CD4-positive, alpha-beta T cell (primary cell): ENCODE measurements at regions not wholly inside any gene's neighbourhood (a gene's known extent, or its start where the extent isn't known, plus 50 kb on each side); places are given as distances from the start of the nearest gene placed in this dataset.

Experiments
- ATAC-seq: fragments of 200-7000 bp; cut with Tn5 transposase; one replicate; pipeline ENCODE4 v1.10.0; 2022; ENCODE audit warnings: mild to moderate bottlenecking; ENCODE audit not compliant: poor library complexity
- CTCF ChIA-PET: fragments of 350-600 bp; sonication (Branson Sonifier 250); formaldehyde crosslinking; loops from one replicate; lab custom pipeline; 2021; ENCODE audit warnings: antibody characterized with exemption, inconsistent platforms; lab: Charles Lee
- POLR2A ChIA-PET: fragments of 350-600 bp; sonication (Branson Sonifier 250); formaldehyde crosslinking; loops from one replicate; lab custom pipeline; 2021; ENCODE audit warnings: antibody characterized with exemption, inconsistent platforms; lab: Charles Lee
- DNase-seq, 14 experiments: peaks; one replicate each; pipeline ENCODE4 v3.0.0-alpha.2; 2013 to 2020; ENCODE audit warnings: mixed read lengths in 2 of 14
- H3K27ac ChIP-seq, 2 donors: one replicate each; pipeline versions ENCODE4 v1.5.1 to v1.7.0; 2013; ENCODE audit warnings: low read length in 2 of 2, low read depth in 1 of 2, mild to moderate bottlenecking in 1 of 2
- H3K27me3 ChIP-seq, 2 experiments: 1 replicate in 1 of 2; 2 replicates in 1 of 2; pipeline versions ENCODE4 v1.6.1 to v1.7.0; 2013; ENCODE audit warnings: low read length in 2 of 2, control low read depth in 1 of 2, mild to moderate bottlenecking in 1 of 2, moderate library complexity in 1 of 2; ENCODE audit not compliant: insufficient read depth in 2 of 2, control insufficient read depth in 1 of 2
- H3K36me3 ChIP-seq: one replicate; pipeline ENCODE4 v1.6.1; 2013; ENCODE audit warnings: low read length, control low read depth; ENCODE audit not compliant: insufficient read depth
- H3K4me1 ChIP-seq: one replicate; pipeline ENCODE4 v1.6.1; 2013; ENCODE audit warnings: low read length, control low read depth; ENCODE audit not compliant: insufficient read depth
- H3K4me3 ChIP-seq: one replicate; pipeline ENCODE4 v1.5.1; 2013; ENCODE audit warnings: mild to moderate bottlenecking, low read length, moderate library complexity
- H3K9me3 ChIP-seq, 2 experiments: 1 replicate in 1 of 2; 2 replicates in 1 of 2; pipeline versions ENCODE4 v1.6.1 to v1.7.0; 2013; ENCODE audit warnings: low read length in 2 of 2, mild to moderate bottlenecking in 2 of 2, control low read depth in 1 of 2, moderate library complexity in 1 of 2; ENCODE audit not compliant: control insufficient read depth in 1 of 2, insufficient read depth in 1 of 2
- H3K27ac Mint-ChIP-seq: one replicate; pipeline ENCODE4 v1.8.0; 2020; ENCODE audit warnings: mixed read lengths
- H3K27me3 Mint-ChIP-seq: one replicate; pipeline ENCODE4 v1.8.0; 2021; ENCODE audit warnings: mixed read lengths
- H3K36me3 Mint-ChIP-seq: one replicate; pipeline ENCODE4 v1.8.0; 2021; ENCODE audit warnings: low read depth, mixed read lengths
- H3K4me1 Mint-ChIP-seq: one replicate; pipeline ENCODE4 v1.8.0; 2021; ENCODE audit warnings: low read depth, mixed read lengths
- H3K4me3 Mint-ChIP-seq: one replicate; pipeline ENCODE4 v1.8.0; 2020; ENCODE audit warnings: mild to moderate bottlenecking, mixed read lengths
- H3K9me3 Mint-ChIP-seq: one replicate; pipeline ENCODE4 v1.8.0; 2020; ENCODE audit warnings: mixed read lengths
- intact Hi-C, 2 experiments: fragments of 100-400 bp; cut with DNase I in 1 of 2; cut with micrococcal nuclease in 1 of 2; formaldehyde crosslinking; loops; one replicate each; pipeline versions ENCODE4 v1.15.1 to v1.9.0; 2023 to 2025; cut with DNase I, micrococcal nuclease
- TF ChIP-seq, protein P1 (sequence below): fragments of 200-600 bp; IDR thresholded peaks from one replicate; pipeline ENCODE4 v1.8.0; 2022; ENCODE audit warnings: antibody characterized with exemption, mild to moderate bottlenecking

DNA sequence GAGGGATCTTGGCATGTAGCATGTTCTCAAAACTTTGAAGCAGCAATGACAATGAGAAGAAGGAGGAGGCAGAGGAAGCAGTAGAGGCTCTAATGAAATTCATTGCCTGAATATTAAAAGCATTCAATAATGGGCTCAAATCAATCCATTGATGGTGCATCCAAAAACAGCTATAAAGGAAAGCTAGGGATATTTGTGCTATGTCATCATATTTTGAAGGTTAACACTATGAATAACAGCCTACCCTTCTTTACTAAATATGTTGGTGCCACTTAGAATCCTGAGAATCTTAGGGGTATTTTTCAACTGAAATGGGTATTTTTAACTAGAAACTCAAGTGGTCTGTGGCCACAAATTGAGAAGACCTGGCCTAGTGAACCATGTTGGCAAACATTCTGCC is 153.7 kb downstream of the SETD4 start:
- Mint-ChIP-seq H3K4me3 (no peak overlapping the region), H3K27me3 (peaks cover 17% of the 10 kb centered on the region), H3K9me3 (no peaks in the 10 kb centered on the region), H3K36me3 (no peaks in the 10 kb centered on the region), H3K27ac (no peak overlapping the region), H3K4me1 (no peaks in the 10 kb centered on the region)
- TF ChIP-seq, protein P1, sequence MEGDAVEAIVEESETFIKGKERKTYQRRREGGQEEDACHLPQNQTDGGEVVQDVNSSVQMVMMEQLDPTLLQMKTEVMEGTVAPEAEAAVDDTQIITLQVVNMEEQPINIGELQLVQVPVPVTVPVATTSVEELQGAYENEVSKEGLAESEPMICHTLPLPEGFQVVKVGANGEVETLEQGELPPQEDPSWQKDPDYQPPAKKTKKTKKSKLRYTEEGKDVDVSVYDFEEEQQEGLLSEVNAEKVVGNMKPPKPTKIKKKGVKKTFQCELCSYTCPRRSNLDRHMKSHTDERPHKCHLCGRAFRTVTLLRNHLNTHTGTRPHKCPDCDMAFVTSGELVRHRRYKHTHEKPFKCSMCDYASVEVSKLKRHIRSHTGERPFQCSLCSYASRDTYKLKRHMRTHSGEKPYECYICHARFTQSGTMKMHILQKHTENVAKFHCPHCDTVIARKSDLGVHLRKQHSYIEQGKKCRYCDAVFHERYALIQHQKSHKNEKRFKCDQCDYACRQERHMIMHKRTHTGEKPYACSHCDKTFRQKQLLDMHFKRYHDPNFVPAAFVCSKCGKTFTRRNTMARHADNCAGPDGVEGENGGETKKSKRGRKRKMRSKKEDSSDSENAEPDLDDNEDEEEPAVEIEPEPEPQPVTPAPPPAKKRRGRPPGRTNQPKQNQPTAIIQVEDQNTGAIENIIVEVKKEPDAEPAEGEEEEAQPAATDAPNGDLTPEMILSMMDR = no peak
- DNase-seq (no peak), ATAC-seq (no peak)
- no peaks in the 10 kb centered on the region for H3K9me3 ChIP-seq
- CTCF ChIA-PET = interaction anchor here (0.7 kb wide), 1 partner anchor 220 kb away, joined by 3 read pairs; no protein-coding TSS in a partner anchor
- H3K27me3 ChIP-seq = no peaks in the 10 kb centered on the region
- H3K4me1 ChIP-seq = no peaks in the 10 kb centered on the region
- no peaks in the 10 kb centered on the region for H3K36me3 ChIP-seq
- POLR2A ChIA-PET = no interaction called here
- intact Hi-C loops = no loop called here
- no peak overlapping the region for H3K27ac ChIP-seq
- H3K4me3 ChIP-seq = no peak overlapping the region

DNA sequence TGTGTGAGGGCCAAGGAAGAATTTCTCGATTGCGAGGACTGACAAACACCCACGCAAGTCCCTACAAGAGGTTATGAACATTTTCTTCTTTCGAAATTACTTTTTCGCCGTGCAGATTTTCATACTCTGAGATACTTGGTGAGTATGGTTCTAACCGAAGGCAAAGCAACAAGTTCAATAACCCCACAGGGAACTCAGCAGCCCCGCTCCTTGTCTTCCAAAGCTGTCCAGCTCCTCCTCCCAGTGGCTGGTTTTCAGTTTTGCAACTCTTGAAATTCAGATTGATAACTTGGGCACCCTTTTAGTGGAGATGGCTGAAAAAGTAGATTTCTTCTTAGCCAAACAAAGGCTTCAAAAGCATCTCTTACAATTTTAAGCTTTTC is 154.4 kb downstream of the SETD4 start:
- H3K9me3 Mint-ChIP-seq = no peaks in the 10 kb centered on the region
- intact Hi-C loops = no loop called here
- H3K27ac Mint-ChIP-seq = no peak overlapping the region
- H3K4me3 ChIP-seq = no peak overlapping the region
- no peak for ATAC-seq
- H3K27me3 Mint-ChIP-seq = peaks cover 17% of the 10 kb centered on the region
- no peak overlapping the region for H3K27ac ChIP-seq
- H3K27me3 ChIP-seq = no peaks in the 10 kb centered on the region
- TF ChIP-seq, protein P1 = no peak
- H3K36me3 ChIP-seq = no peaks in the 10 kb centered on the region
- no peaks in the 10 kb centered on the region for H3K4me1 ChIP-seq
- no peaks in the 10 kb centered on the region for H3K9me3 ChIP-seq
- H3K4me1 Mint-ChIP-seq = no peaks in the 10 kb centered on the region
- DNase-seq = no peak
- no peak overlapping the region for H3K4me3 Mint-ChIP-seq
- CTCF ChIA-PET = no interaction called here
- POLR2A ChIA-PET = no interaction called here
- H3K36me3 Mint-ChIP-seq = no peaks in the 10 kb centered on the region

DNA sequence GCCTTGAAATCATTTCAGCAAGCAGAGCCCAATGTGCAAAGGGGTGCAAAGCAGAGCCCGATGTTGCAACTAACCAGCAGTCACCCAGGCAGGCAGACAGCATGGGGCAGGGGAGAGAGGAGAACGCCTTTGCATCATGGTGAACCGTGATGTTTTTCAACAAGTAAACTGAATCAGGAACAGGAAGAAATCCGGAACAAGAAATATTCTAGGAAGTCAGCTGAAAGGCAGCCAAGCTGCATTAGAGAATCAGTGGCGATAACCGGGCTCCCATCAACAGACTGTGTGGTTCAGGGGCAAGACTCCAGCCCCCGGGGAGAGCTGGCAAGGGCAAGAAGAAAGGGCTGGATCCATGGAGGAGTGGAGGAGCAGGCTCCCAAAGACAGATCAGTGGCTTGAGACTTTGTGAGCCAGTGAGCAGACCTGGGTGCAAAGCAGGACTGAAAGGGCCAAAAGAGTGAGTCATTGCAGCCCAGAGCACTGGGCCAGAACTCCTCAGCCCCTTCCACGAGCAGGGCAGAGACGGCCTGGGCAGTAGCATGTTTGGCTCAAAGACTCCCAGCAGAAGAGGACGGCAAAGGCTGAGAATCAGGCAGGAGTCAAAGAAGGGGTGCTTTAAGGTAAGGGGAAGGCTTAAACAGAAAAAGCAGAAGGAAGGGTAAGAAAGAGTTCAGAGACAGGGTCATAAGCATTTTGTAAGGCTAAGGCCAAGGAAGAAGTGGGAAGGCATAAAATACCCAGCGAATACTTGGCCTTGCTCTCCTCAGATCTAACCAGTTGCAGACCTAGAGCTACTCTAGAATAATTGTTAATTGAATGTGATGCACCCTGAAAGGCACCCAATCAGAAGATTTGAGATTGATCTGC is 155.0 kb downstream of the SETD4 start:
- Mint-ChIP-seq H3K4me1 (no peaks in the 10 kb centered on the region), H3K27me3 (peaks cover 17% of the 10 kb centered on the region)
- POLR2A ChIA-PET = no interaction called here

More for the DNA sequence above, 155.0 kb downstream of the SETD4 start:
- Mint-ChIP-seq H3K4me3 (no peak overlapping the region), H3K27ac (no peak overlapping the region), H3K9me3 (no peaks in the 10 kb centered on the region), H3K36me3 (no peaks in the 10 kb centered on the region)
- CTCF ChIA-PET = no interaction called here
- H3K9me3 ChIP-seq = no peaks in the 10 kb centered on the region
- intact Hi-C loops = no loop called here
- DNase-seq = no peak
- no peaks in the 10 kb centered on the region for H3K4me1 ChIP-seq
- H3K4me3 ChIP-seq = no peak overlapping the region
- H3K36me3 ChIP-seq = no peaks in the 10 kb centered on the region
- ATAC-seq = no peak
- no peaks in the 10 kb centered on the region for H3K27me3 ChIP-seq
- no peak overlapping the region for H3K27ac ChIP-seq
- TF ChIP-seq, protein P1 = no peak
